ENCODE measurements at regions not wholly inside any gene's neighbourhood (a gene's known extent, or its start where the extent isn't known, plus 50 kb on each side); places are given as distances from the start of the nearest gene placed in this dataset.

- no peak for DNase-seq
Observed at GRCh38 chr3:55172913-55173312, 245.1 kb upstream of the LRTM1 start.

- DNase-seq: no peak
Observed at GRCh38 chr3:55170444-55170843, 242.6 kb upstream of the LRTM1 start.

GRCh38 chr3:55169608-55170072, 241.8 kb upstream of the LRTM1 start:
- DNase-seq: peak; percentile 99

GRCh38 chr3:55169161-55169560, 241.3 kb upstream of the LRTM1 start:
- DNase-seq: no peak

- DNase-seq: peak; percentile 96
Observed at GRCh38 chr3:55167586-55168317, 239.9 kb upstream of the LRTM1 start.

GRCh38 chr3:55166576-55167555, 239.0 kb upstream of the LRTM1 start:
- peak; percentile 66 for DNase-seq

GRCh38 chr3:55165704-55166405, 238.0 kb upstream of the LRTM1 start:
- DNase-seq: no peak

GRCh38 chr3:55165278-55165677, 237.4 kb upstream of the LRTM1 start:
- peak; percentile 86 for DNase-seq

GRCh38 chr3:55164876-55165275, 237.0 kb upstream of the LRTM1 start:
- peak; percentile 67 for DNase-seq

- no peak for DNase-seq
Observed at GRCh38 chr3:55164191-55164590, 236.3 kb upstream of the LRTM1 start.

GRCh38 chr3:55163421-55163820, 235.6 kb upstream of the LRTM1 start:
- no peak for DNase-seq

GRCh38 chr3:55162031-55162795, 234.4 kb upstream of the LRTM1 start:
- peak; percentile 96 for DNase-seq

- DNase-seq: peak; percentile 27
Observed at GRCh38 chr3:55161231-55161630, 233.4 kb upstream of the LRTM1 start.

GRCh38 chr3:55160241-55160983, 232.6 kb upstream of the LRTM1 start:
- peak; percentile 100 for DNase-seq

GRCh38 chr3:55159711-55160110, 231.9 kb upstream of the LRTM1 start:
- no peak for DNase-seq

- DNase-seq: no peak
Observed at GRCh38 chr3:55159016-55159415, 231.2 kb upstream of the LRTM1 start.

GRCh38 chr3:55158345-55158744, 230.5 kb upstream of the LRTM1 start:
- DNase-seq: no peak

GRCh38 chr3:55157731-55158130, 229.9 kb upstream of the LRTM1 start:
- peak; percentile 57 for DNase-seq

- DNase-seq: no peak
Observed at GRCh38 chr3:55156851-55157650, 229.2 kb upstream of the LRTM1 start.

GRCh38 chr3:55147856-55148720, 220.2 kb upstream of the LRTM1 start:
- no peak for DNase-seq

All from HCEC 1CT (cell line).